SK-N-SH (cell line): ENCODE measurements at regions not wholly inside any gene's neighbourhood (a gene's known extent, or its start where the extent isn't known, plus 50 kb on each side); places are given as distances from the start of the nearest gene placed in this dataset.
"Not testable (repeated sequence)": the region's sequence is repeated elsewhere in the genome, so short reads cannot be mapped to it uniquely, and the experiment has no call there.

Experiments used
- CTCF ChIA-PET: fragments of 300-600, 350-600 bp; formaldehyde crosslinking; extraction: SDS; loops from one replicate; lab custom pipeline; 2021; lab: Yijun Ruan, JAX
- POLR2A ChIA-PET: fragments of 350-600 bp; sonication (Branson Sonifier 250); formaldehyde crosslinking; extraction: SDS; loops from one replicate; lab custom pipeline; 2020; ENCODE audit warnings: antibody characterized with exemption, inconsistent platforms; lab: Yijun Ruan, JAX
- DNase-seq: peaks from one replicate; pipeline ENCODE4 v3.0.0; 2012
- H2AFZ ChIP-seq: fragments of 200-600 bp; sonication (generic); 2 replicates; pipeline ENCODE4 v1.8.1; 2016; ENCODE audit warnings: antibody characterized with exemption, mild to moderate bottlenecking, low read depth
- H3F3A ChIP-seq: fragments of 200-600 bp; sonication (generic); replicated peaks from 2 replicates; pipeline ENCODE3; 2016; ENCODE audit warnings: antibody characterized with exemption, mild to moderate bottlenecking; ENCODE audit not compliant: insufficient read depth
- H3K27ac ChIP-seq, 2 experiments: fragments of 200-500 bp in 1 of 2; fragments of 200-600 bp in 1 of 2; sonication (Bioruptor generic) in 1 of 2; sonication (generic), shearing (Covaris generic) in 1 of 2; 2 replicates each; pipeline versions ENCODE4 v1.5.1 to v1.6.1; 2014 to 2016; ENCODE audit warnings: low read depth in 2 of 2, inconsistent platforms in 1 of 2, low read length in 1 of 2, mild to moderate bottlenecking in 1 of 2, mixed read lengths in 1 of 2
- H3K27me3 ChIP-seq: fragments of 200-600 bp; sonication (generic), shearing (Covaris generic); 2 replicates; pipeline ENCODE4 v1.6.1; 2016; ENCODE audit warnings: mixed run types; ENCODE audit not compliant: insufficient read depth
- H3K36me3 ChIP-seq, 2 experiments: fragments of 200-500 bp in 1 of 2; fragments of 200-600 bp in 1 of 2; sonication (Bioruptor generic) in 1 of 2; sonication (generic) in 1 of 2; replicated peaks in 1 of 2; 2 replicates each; pipeline versions ENCODE3 to v1.5.1; 2014 to 2016; ENCODE audit warnings: low read length in 1 of 2, mild to moderate bottlenecking in 1 of 2; ENCODE audit not compliant: insufficient read depth in 2 of 2, control insufficient read depth in 1 of 2
- H3K4me1 ChIP-seq, 2 experiments: fragments of 200-500 bp in 1 of 2; fragments of 200-600 bp in 1 of 2; sonication (Bioruptor generic) in 1 of 2; sonication (generic), shearing (Covaris generic) in 1 of 2; 2 replicates each; pipeline versions ENCODE4 v1.5.1 to v1.6.1; 2014 to 2016; ENCODE audit warnings: low read depth in 1 of 2, low read length in 1 of 2, mixed run types in 1 of 2; ENCODE audit not compliant: insufficient read depth in 2 of 2, control insufficient read depth in 1 of 2
- H3K4me2 ChIP-seq: fragments of 200-600 bp; sonication (generic), shearing (Covaris generic); 2 replicates; pipeline ENCODE4 v1.6.1; 2017; ENCODE audit warnings: mixed run types
- H3K4me3 ChIP-seq, 2 experiments: fragments of 200-500 bp in 1 of 2; fragments of 200-600 bp in 1 of 2; sonication (Bioruptor generic) in 1 of 2; sonication (generic), shearing (Covaris generic) in 1 of 2; 2 replicates each; pipeline versions ENCODE4 v1.5.1 to v1.8.1; 2014 to 2016; ENCODE audit warnings: low read depth in 2 of 2, inconsistent platforms in 1 of 2, low read length in 1 of 2, mild to moderate bottlenecking in 1 of 2, mixed read lengths in 1 of 2, moderate library complexity in 1 of 2
- H3K79me2 ChIP-seq: fragments of 200-600 bp; sonication (generic); 2 replicates; pipeline ENCODE4 v1.8.1; 2017; ENCODE audit warnings: mild to moderate bottlenecking; ENCODE audit not compliant: insufficient read depth
- H3K9ac ChIP-seq: fragments of 200-600 bp; sonication (generic); 2 replicates; pipeline ENCODE4 v1.6.1; 2017; ENCODE audit warnings: mixed run types
- H3K9me2 ChIP-seq: fragments of 200-600 bp; sonication (generic); 2 replicates; pipeline ENCODE4 v1.6.1; 2017; ENCODE audit warnings: mixed run types
- H3K9me3 ChIP-seq: fragments of 200-600 bp; sonication (generic); 2 replicates; pipeline ENCODE4 v1.6.1; 2017; ENCODE audit warnings: mixed run types, mild to moderate bottlenecking, moderate library complexity
- H4K20me1 ChIP-seq: fragments of 200-600 bp; sonication (generic); 2 replicates; pipeline ENCODE4 v1.6.1; 2017; ENCODE audit warnings: mild to moderate bottlenecking, mixed run types; ENCODE audit not compliant: insufficient read depth
- FOXJ3 ChIP-seq: sonication (generic); formaldehyde crosslinking; IDR thresholded peaks from 2 replicates; pipeline ENCODE4 v1.5.1; 2020; ENCODE audit warnings: mild to moderate bottlenecking, missing genetic modification reagents
- SIN3A ChIP-seq: IDR thresholded peaks from 2 replicates; pipeline ENCODE4 v1.6.1; 2012; ENCODE audit warnings: low read depth, mild to moderate bottlenecking, low read length, moderate library complexity, borderline replicate concordance
- TCF12 ChIP-seq: IDR thresholded peaks from 2 replicates; pipeline ENCODE4 v1.4.0; 2012
- WGBS: methylation state at CpG from one replicate; pipeline ENCODE4 v1.1.6; 2017; ENCODE audit warnings: low lambda C conversion rate; 5-methylcytosine and 5-hydroxymethylcytosine counted together
- TF ChIP-seq, protein P1 (sequence below): IDR thresholded peaks from 2 replicates; pipeline ENCODE4 v1.4.0; 2012; ENCODE audit warnings: low read depth

GRCh38 chrX:102787283-102787682 lies 66.7 kb downstream of the GPRASP3 start (continued):
- no peak for TF ChIP-seq SIN3A

- WGBS: 24% methylated on average over 1 of the region's 1 CpG
- CTCF ChIA-PET: interaction anchor here (1.3 kb wide), 1 partner anchor 92 kb away, joined by 4 read pairs; no protein-coding TSS in a partner anchor
- no peaks in the 10 kb centered on the region for H3K4me1 ChIP-seq
- H3K9me3 ChIP-seq: no peaks in the 10 kb centered on the region; the same call in 1 of the 2 replicates
- no peak overlapping the region for H3K9ac ChIP-seq
- H3F3A ChIP-seq: no peaks in the 10 kb centered on the region
- DNase-seq: no peak
- no peaks in the 10 kb centered on the region for H3K36me3 ChIP-seq
- TF ChIP-seq, protein P1, sequence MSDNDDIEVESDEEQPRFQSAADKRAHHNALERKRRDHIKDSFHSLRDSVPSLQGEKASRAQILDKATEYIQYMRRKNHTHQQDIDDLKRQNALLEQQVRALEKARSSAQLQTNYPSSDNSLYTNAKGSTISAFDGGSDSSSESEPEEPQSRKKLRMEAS: no peak
- peak; percentile 45 for TF ChIP-seq TCF12
- TF ChIP-seq, all 33 proteins: peak for 1
- Histone ChIP-seq H3K27me3 (no peaks in the 10 kb centered on the region), H4K20me1 (no peaks in the 10 kb centered on the region), H3K9me2 (no peaks in the 10 kb centered on the region), H2AFZ (no peak overlapping the region), H3K27ac (no peak overlapping the region), H3K4me2 (no peak overlapping the region), H3K4me3 (no peak overlapping the region), H3K79me2 (peaks cover 12% of the 10 kb centered on the region; the same call in 1 of the 2 replicates)
- POLR2A ChIA-PET: no interaction called here
Measured at GRCh38 chrX:102808336-102808735, 87.8 kb downstream of the GPRASP3 start.

DNA sequence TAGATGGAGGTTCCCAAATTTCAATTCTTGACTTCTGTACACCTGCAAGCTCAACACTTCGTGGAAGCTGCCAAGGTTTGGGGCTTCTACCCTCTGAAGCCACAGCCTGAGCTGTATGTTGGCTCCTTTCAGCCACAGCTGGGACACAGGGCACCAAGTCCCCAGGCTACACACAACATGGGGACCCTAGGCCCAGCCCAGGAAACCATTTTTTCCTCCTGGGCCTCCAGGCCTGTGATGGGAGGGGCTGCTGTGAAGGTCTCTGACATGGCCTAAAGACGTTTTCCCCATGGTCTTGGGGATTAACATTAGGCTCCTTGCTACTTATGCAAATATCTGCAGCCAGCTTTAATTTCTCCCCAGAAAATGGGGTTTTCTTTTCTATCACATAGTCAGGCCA lies 97.7 kb downstream of the GPRASP3 start:
- H3K79me2 ChIP-seq, POLR2A ChIA-PET, H3K4me1 ChIP-seq, H3K27ac ChIP-seq, H4K20me1 ChIP-seq, H3K9me2 ChIP-seq, DNase-seq, H3K4me3 ChIP-seq, H2AFZ ChIP-seq, H3K9me3 ChIP-seq, H3K9ac ChIP-seq, H3K4me2 ChIP-seq, H3K27me3 ChIP-seq, H3F3A ChIP-seq, CTCF ChIA-PET: not testable (repeated sequence)
- WGBS: 50% methylated on average over 2 of the region's 2 CpGs
- peaks cover 9 to 18% of the 10 kb centered on the region in 2 experiments for H3K36me3 ChIP-seq

DNA sequence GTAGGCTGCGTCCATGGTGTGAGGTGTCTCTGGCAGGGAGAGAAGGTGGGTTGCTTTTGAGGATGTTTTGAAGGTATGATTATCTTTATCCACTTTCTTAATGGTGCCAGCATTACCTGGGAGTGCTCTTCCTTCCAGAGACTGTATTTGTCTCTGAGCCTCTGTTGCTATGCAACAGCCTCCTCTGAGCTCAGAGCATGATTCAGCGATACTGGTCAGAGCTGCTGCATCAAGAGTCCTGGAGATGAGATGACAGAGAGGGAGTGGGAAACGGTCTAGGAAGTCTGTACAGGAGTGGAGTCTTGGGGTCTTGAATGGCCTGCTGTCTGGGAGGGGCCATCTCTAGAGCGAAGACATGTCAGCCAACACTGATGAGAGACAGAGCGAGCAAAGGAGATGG lies 104.4 kb upstream of the RAB40AL start:
- no peaks in the 10 kb centered on the region for H3F3A ChIP-seq
- H3K79me2 ChIP-seq: no peaks in the 10 kb centered on the region
- H3K4me1 ChIP-seq: peaks cover 0 to 2% of the 10 kb centered on the region in 2 experiments; a peak in 1 of 4 replicates
- H3K9me3 ChIP-seq: no peaks in the 10 kb centered on the region
- H3K9me2 ChIP-seq: no peaks in the 10 kb centered on the region
- no peak overlapping the region for H2AFZ ChIP-seq
- ChIA-PET POLR2A (no interaction called here), CTCF (interaction anchor here (1.0 kb wide), 1 partner anchor 9 kb away, joined by 3 read pairs; no protein-coding TSS in a partner anchor)
- H3K27ac ChIP-seq: peak overlapping the region in 1 of 2 experiments; percentile 77; a peak in 2 of 4 replicates
- H3K4me3 ChIP-seq: no peak overlapping the region
- WGBS: 66% methylated on average over 5 of the region's 5 CpGs
- TF ChIP-seq FOXJ3 (CRISPR knock-in tag): no peak
- H3K36me3 ChIP-seq: peaks cover 4 to 10% of the 10 kb centered on the region in 2 experiments
- no peaks in the 10 kb centered on the region for H3K27me3 ChIP-seq
- DNase-seq: peak; percentile 5
- peak overlapping the region; percentile 26 for H3K4me2 ChIP-seq
- H3K9ac ChIP-seq: 0 out of 2 replicates have a peak overlapping the region, but pooled peaks have one; percentile 3
- H4K20me1 ChIP-seq: no peaks in the 10 kb centered on the region
